ENCODE measurements at regions not wholly inside any gene's neighbourhood (a gene's known extent, or its start where the extent isn't known, plus 50 kb on each side); places are given as distances from the start of the nearest gene placed in this dataset.

DNA sequence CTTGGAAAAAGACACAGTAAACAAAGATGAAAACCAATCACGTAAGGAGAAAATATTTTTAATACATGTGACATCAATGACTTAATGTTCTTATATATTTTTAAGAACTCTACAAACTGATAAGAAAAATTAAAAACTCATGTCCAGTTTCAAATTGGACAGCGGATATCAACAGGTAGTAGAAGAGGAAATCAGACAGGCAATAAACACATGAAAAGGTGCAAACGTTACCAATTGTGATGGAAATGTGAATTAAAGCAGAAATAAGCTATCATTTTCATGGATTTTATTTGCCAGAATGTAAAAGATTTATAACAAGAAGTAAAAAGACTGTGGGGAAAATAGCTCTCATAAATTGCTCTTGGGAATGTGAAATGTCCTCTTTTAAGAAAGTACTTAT is 382.3 kb downstream of the DLEU7 start:
- TF ChIP-seq, protein P1, sequence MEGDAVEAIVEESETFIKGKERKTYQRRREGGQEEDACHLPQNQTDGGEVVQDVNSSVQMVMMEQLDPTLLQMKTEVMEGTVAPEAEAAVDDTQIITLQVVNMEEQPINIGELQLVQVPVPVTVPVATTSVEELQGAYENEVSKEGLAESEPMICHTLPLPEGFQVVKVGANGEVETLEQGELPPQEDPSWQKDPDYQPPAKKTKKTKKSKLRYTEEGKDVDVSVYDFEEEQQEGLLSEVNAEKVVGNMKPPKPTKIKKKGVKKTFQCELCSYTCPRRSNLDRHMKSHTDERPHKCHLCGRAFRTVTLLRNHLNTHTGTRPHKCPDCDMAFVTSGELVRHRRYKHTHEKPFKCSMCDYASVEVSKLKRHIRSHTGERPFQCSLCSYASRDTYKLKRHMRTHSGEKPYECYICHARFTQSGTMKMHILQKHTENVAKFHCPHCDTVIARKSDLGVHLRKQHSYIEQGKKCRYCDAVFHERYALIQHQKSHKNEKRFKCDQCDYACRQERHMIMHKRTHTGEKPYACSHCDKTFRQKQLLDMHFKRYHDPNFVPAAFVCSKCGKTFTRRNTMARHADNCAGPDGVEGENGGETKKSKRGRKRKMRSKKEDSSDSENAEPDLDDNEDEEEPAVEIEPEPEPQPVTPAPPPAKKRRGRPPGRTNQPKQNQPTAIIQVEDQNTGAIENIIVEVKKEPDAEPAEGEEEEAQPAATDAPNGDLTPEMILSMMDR (conservative IDR thresholded peaks at IDR 0.05) = no peak
- TF ChIP-seq EZH2 (IDR thresholded peaks at IDR 0.05; ENCODE audit: low read depth) = no peak

All from PC-9 (cell line).